Kidney epithelial cell (primary cell): ENCODE measurements at regions not wholly inside any gene's neighbourhood (a gene's known extent, or its start where the extent isn't known, plus 50 kb on each side); places are given as distances from the start of the nearest gene placed in this dataset.

ENCODE experiments used
- DNase-seq: peaks from one replicate; pipeline ENCODE4 v3.0.0-alpha.2; 2010; ENCODE audit warnings: low read depth
- H3K27me3 ChIP-seq: 2 replicates; pipeline ENCODE4 v1.6.0; 2011; ENCODE audit warnings: low read length; ENCODE audit not compliant: control insufficient read depth, insufficient read depth
- H3K36me3 ChIP-seq: 2 replicates; pipeline ENCODE4 v1.5.1; 2011; ENCODE audit warnings: low read length; ENCODE audit not compliant: control insufficient read depth, insufficient read depth
- H3K4me3 ChIP-seq: 2 replicates; pipeline ENCODE4 v1.5.1; 2011; ENCODE audit warnings: low read depth, mild to moderate bottlenecking, control low read depth, low read length
- CTCF ChIP-seq: IDR thresholded peaks from 2 replicates; pipeline ENCODE4 v1.5.1; 2011; ENCODE audit warnings: mild to moderate bottlenecking, moderate library complexity, low read length, control low read depth, inconsistent platforms; ENCODE audit not compliant: insufficient read depth, poor library complexity, severe bottlenecking

DNA sequence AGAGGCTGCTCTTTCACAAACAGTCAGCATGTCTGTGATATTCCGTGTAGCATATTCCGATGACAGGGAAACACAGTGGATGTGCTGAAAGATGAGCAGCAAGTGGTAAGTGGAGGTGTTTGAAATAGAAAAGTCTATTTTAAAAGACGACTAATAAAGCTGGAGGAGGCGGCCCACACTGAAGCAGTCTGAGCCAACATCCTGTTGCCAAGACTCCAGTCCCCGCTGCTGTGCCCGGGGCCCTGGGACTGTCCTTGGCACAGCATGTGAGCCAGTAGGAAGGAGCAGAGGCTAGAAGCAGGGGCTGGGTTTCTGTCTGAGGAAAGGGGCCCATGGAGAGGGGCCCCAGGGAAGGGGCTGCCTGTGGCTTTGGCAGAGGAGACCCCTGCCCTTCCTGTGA, 351.5 kb upstream of the CHD6 start:
- TF ChIP-seq CTCF, result no peak
- Histone ChIP-seq H3K4me3 (no peak overlapping the region), H3K27me3 (no peaks in the 10 kb centered on the region), H3K36me3 (no peaks in the 10 kb centered on the region)
- no peak for DNase-seq

DNA sequence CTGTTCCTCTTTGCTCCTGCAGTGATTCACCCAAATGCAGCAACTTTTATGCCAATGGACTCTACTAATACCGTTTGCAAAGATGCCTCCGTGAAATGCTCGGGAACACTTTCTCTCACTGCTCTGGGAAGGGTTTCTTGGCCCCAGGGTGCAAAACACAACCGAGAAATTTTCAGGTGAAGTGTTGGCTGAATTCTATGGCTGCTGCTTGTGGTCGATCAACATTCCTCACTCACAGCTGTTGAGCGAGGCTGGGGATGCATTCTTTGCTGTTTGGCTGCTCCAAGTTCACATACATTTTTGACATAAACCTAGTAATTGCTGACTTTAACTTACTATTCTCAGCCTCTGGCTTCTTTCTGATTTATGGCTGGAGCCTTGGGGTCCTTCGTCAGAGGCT, 342.0 kb upstream of the CHD6 start:
- no peaks in the 10 kb centered on the region for H3K27me3 ChIP-seq
- H3K36me3 ChIP-seq, result no peaks in the 10 kb centered on the region
- no peak for DNase-seq
- TF ChIP-seq CTCF, result no peak
- H3K4me3 ChIP-seq, result no peak overlapping the region

- no peak for TF ChIP-seq CTCF
- no peaks in the 10 kb centered on the region for H3K36me3 ChIP-seq
- no peak for DNase-seq
- no peaks in the 10 kb centered on the region for H3K27me3 ChIP-seq
- no peak overlapping the region for H3K4me3 ChIP-seq
These were observed 340.2 kb upstream of the CHD6 start for GRCh38 chr20:41958391-41958790.

DNA sequence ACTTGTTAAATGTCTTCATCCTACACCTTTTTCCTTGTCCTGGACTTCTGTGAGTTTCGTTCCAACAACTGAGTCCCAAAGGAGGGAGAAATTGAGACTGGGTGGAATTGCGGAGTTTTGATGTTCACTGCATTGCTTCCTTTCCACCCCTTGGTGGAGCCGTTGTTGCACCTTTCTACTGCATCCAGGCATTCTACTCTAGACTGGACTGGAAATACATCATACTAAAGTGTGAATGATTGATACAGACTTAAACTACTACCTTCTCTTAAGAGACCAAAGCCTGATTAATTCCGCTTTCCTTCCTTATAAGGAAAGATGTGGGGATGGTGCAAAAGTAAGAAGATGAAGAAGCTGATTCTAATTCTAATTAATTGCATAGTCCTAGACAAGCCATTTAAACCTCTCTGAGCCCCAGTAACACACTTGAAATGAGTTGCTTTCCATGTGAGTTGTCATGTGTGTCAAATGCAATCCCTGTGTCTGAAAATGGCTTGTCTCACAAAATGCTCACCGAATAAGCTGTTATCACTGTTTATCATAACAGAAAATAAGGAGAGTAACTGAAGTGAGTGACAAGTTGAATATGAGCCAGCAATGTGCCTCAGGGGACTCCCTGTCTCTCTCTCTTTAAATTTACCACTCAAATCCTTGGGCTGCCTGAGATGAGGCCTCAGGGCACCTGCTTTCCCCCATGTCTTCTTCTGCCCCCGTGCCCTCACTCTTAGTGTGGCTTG, 338.3 kb upstream of the CHD6 start:
- no peaks in the 10 kb centered on the region for H3K27me3 ChIP-seq
- peak; percentile 34 for TF ChIP-seq CTCF
- no peaks in the 10 kb centered on the region for H3K36me3 ChIP-seq
- H3K4me3 ChIP-seq, result no peak overlapping the region
- DNase-seq, result no peak

DNA sequence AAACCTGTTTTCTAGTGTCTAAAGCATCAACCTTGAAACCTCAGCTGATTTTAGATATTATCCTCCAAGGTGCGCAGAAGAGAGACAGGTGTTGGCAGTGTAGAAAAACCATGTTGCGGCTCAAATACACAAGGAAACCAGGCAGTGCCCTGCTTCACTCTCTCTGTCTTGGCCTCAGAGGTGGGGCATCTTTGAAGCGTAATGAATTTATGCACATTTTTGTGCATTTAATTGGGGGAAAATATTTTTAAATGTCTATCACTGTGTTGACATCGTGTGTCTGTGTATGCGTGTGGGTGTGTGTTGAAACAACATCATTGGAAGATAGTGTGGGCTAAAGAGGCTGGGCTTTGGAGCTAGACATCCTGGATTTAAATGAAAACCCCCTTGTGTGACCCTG, 334.0 kb upstream of the CHD6 start:
- DNase-seq, result no peak
- no peaks in the 10 kb centered on the region for H3K27me3 ChIP-seq
- no peak for TF ChIP-seq CTCF

DNA sequence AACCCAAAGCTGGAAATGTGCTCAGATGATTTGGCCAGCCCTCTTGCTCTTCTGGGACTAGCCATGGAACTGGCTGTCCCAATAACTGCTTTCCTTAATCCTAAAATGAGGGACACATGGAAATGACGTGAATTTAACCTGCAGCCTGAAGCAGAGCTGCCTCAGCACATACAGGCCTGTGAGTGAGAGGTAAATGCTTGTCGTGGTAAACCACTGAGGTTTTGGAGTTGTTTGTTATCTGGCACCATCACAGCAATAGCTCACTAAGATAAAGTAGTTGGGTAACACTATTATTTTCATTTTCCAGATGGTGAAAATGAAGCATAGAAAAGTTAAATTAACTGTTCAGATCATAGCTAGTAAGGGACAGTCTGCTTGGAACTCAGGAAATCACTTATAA, 333.4 kb upstream of the CHD6 start:
- Histone ChIP-seq H3K27me3 (no peaks in the 10 kb centered on the region), H3K4me3 (no peak overlapping the region), H3K36me3 (no peaks in the 10 kb centered on the region)
- no peak for TF ChIP-seq CTCF
- DNase-seq, result no peak

More for the DNA sequence above, 334.0 kb upstream of the CHD6 start:
- Histone ChIP-seq H3K36me3 (no peaks in the 10 kb centered on the region), H3K4me3 (no peak overlapping the region)
